22Rv1 (cell line): ENCODE measurements at regions not wholly inside any gene's neighbourhood (a gene's known extent, or its start where the extent isn't known, plus 50 kb on each side); places are given as distances from the start of the nearest gene placed in this dataset.

Source experiments
- H3K27ac ChIP-seq: fragments of 450-650 bp; 2 replicates; pipeline ENCODE4 v1.5.1; 2017
- CTCF ChIP-seq: fragments of 450-650 bp; IDR thresholded peaks from 2 replicates; pipeline ENCODE4 v1.5.1; 2017; ENCODE audit warnings: mild to moderate bottlenecking
- ZFX ChIP-seq: fragments of 450-650 bp; IDR thresholded peaks from 2 replicates; pipeline ENCODE4 v1.6.1; 2017; ENCODE audit warnings: antibody characterized with exemption, borderline replicate concordance

- no peak for TF ChIP-seq ZFX
- peak; percentile 39 for TF ChIP-seq CTCF
- H3K27ac ChIP-seq: no peak overlapping the region
These were observed 826.8 kb downstream of the EFNA5 start for GRCh38 chr5:106843812-106844416.

GRCh38 chr5:106833517-106833916 lies 837.2 kb downstream of the EFNA5 start:
- H3K27ac ChIP-seq: no peak overlapping the region
- TF ChIP-seq CTCF: no peak
- no peak for TF ChIP-seq ZFX

GRCh38 chr5:106827061-106827460 lies 843.7 kb downstream of the EFNA5 start:
- no peak overlapping the region for H3K27ac ChIP-seq
- no peak for TF ChIP-seq CTCF
- no peak for TF ChIP-seq ZFX

GRCh38 chr5:106825374-106825773 lies 845.4 kb downstream of the EFNA5 start:
- H3K27ac ChIP-seq: no peak overlapping the region
- TF ChIP-seq CTCF: no peak
- TF ChIP-seq ZFX: no peak

- TF ChIP-seq ZFX (no peak), CTCF (no peak)
These were observed 847.9 kb downstream of the EFNA5 start for GRCh38 chr5:106822851-106823250.

GRCh38 chr5:106818552-106818951 lies 852.2 kb downstream of the EFNA5 start:
- TF ChIP-seq CTCF: no peak
- no peak for TF ChIP-seq ZFX
- no peak overlapping the region for H3K27ac ChIP-seq

More at GRCh38 chr5:106822851-106823250, 847.9 kb downstream of the EFNA5 start:
- H3K27ac ChIP-seq: no peak overlapping the region

- H3K27ac ChIP-seq: no peak overlapping the region
- TF ChIP-seq CTCF (no peak), ZFX (no peak)
These were observed 855.8 kb downstream of the EFNA5 start for GRCh38 chr5:106814961-106815360.
